Activated CD4-positive, CD25-positive, alpha-beta regulatory T cell treated with anti-CD3 and anti-CD28 coated beads, Interleukin-2, amount 50 U/mL, for 24 hours (primary cell): ENCODE measurements at regions not wholly inside any gene's neighbourhood (a gene's known extent, or its start where the extent isn't known, plus 50 kb on each side); places are given as distances from the start of the nearest gene placed in this dataset.
"Not testable (repeated sequence)": the region's sequence is repeated elsewhere in the genome, so short reads cannot be mapped to it uniquely, and the experiment has no call there.

Source experiments
- ATAC-seq, 2 donors: fragments of 150-1000 bp; cut with Tn5 transposase; one replicate each; pipeline ENCODE4 v1.10.0; 2021; ENCODE audit warnings: mild to moderate bottlenecking in 1 of 2, moderate library complexity in 1 of 2

- no peak for ATAC-seq
These were observed 409.9 kb upstream of the LUZP2 start for GRCh38 chr11:24086921-24087320.

DNA sequence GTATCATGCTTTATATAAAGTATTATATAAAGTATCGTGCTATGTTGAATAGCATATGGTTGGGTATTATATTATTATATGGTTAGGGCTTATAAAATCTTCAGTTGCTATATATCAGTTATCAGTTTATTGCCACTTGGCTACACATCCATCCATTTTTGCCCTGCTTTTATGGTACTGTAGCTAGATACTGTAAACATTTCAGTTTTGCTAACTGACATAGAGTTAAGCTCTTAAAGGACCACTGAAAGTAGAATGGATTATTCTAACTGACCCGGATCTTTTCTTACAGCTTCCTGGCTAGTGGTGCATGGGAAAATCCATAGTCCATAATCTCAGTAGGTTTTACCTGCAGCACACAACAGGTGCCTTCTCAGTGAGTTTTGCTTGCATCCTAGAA, 405.3 kb upstream of the LUZP2 start:
- ATAC-seq = no peak

GRCh38 chr11:24093375-24093774, 403.5 kb upstream of the LUZP2 start:
- ATAC-seq = no peak

DNA sequence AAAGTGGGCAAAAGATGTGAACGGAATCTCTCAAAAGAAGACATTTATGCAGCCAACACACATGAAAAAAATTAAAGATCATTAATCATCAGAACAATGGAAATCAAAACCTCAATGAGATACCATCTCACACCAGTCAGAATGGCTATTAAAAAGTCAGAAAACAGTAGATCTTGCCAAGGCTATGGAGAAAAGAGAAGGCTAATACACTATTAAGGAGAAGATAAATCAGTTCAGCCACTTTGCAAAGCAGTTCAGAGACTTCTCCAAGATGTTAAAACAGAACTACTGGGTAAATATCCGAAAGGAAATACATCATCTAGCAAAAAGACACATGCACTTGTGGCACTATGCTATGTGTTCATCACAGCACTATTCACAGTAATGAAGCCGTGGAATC, 388.2 kb upstream of the LUZP2 start:
- ATAC-seq = no peak

- ATAC-seq = no peak
These were observed 374.6 kb upstream of the LUZP2 start for GRCh38 chr11:24122291-24122690.

GRCh38 chr11:24124876-24125275, 372.0 kb upstream of the LUZP2 start:
- no peak for ATAC-seq

- ATAC-seq = no peak
These were observed 365.2 kb upstream of the LUZP2 start for GRCh38 chr11:24131698-24132097.

- no peak for ATAC-seq
These were observed 364.4 kb upstream of the LUZP2 start for GRCh38 chr11:24132471-24132870.

- no peak for ATAC-seq
These were observed 361.8 kb upstream of the LUZP2 start for GRCh38 chr11:24134879-24135589.

DNA sequence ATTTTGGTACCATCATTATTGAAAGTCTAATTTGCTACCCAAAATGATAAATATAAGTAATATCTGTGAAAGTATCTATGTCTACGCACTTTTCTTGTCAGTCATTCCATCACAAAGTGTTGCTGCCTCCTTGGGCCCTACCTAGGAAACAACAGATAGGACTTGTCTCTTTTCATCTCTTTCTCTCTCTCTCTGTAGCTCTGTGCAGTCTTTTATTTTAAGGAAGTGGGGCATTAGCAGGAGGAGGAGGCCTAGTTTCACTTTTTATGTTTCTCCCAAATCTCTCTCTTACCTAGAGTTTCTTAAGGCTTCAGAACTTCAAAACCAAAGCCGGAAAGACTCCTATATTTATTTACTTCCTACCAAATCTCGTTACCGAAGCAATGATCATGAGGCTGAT, 354.8 kb upstream of the LUZP2 start:
- ATAC-seq = no peak

DNA sequence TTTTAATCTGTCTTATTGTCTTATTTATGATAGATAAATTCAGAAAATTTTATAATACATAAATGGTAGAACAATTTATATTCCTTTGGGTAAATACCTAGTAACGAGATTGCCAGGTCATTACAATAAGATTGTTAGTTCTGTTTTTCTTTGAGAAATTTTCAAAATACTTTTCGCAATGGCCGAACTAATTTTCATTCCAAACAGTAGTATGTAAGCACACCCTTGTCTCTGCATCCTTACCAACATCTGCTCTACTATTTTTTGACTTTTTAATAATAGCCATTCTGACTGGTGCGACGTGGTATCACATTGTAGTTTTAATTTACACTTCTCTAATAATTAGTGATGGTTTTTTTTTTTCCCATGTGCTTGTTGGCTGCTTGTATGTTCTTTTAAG, 351.4 kb upstream of the LUZP2 start:
- no peak for ATAC-seq

DNA sequence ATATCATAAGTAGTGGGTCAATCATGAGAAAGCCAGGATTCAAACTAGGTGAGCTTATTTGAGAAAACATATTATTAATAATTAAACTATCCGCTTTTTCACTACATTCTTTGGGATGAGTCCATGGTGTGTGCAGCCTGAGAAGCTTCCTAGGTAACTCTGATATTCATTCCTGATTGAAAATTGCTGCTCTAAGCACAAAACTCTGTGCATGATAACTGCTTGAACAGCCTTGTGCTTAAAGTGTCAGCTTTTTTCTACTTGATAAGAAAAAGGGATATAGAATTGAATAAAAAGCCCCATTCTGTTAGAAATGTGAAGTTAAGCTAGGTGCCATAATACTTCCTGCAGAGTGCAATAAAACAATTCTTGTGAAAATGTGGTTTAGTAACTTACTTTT, 343.5 kb upstream of the LUZP2 start:
- no peak for ATAC-seq

GRCh38 chr11:24155792-24156191, 341.1 kb upstream of the LUZP2 start:
- no peak for ATAC-seq

DNA sequence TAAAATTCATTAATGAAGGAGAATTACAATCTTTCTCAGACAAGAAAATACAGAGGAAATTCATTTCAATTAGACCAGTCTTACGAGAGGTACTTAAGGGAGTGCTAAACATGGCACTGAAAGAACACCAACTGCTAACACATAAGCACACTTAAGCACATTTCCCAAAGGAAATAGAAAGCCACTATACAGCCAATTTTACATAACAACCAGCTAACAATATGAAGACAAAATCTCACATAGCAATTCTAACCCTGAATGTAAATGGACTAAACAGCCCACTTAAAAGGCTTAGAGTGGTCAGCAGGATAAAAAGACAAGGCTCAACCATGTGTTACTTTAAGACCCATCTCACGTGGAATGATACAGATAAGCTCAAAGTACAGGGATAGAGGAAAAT, 339.5 kb upstream of the LUZP2 start:
- ATAC-seq = no peak

DNA sequence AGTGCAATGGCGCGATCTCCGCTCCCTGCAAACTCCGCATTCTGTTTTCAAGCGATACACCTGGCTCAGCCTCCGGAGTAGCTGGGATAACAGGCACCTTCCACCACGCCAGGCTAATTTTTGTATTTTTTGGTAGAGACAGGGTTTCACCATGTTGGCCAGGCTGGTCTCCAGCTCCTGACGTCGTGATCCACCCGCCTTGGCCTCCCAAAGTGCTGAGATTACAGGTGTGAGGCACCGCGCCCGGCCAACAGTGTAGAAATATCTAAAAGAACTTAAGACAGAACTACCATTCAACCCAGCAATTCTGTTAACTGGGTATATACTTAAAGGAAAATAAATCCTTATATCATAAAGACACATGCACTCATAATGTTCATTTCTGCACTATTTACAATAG, 335.3 kb upstream of the LUZP2 start:
- no peak for ATAC-seq

GRCh38 chr11:24163146-24163545, 333.7 kb upstream of the LUZP2 start:
- ATAC-seq = no peak

DNA sequence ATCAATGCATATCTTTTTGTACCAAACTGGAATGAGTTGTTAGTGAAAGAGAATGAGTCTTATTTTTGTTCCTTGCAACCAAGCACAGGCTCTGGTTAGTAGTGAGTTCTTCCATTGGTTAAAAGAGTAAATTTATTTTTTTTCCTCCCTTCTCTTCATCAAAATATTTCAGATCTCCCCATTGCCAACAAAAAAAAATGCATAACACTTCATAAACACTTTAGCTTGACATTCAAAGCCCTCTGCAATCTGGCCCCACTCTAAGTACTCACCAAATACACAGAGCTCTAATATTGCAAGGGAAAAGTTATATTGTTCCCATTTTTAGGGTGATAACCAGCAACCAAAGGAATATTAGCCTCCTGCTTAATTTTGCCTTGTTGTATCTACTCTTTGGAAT, 333.0 kb upstream of the LUZP2 start:
- no peak for ATAC-seq

GRCh38 chr11:24171869-24172268, 325.0 kb upstream of the LUZP2 start:
- ATAC-seq = no peak

GRCh38 chr11:24181395-24182047, 315.3 kb upstream of the LUZP2 start:
- no peak for ATAC-seq

DNA sequence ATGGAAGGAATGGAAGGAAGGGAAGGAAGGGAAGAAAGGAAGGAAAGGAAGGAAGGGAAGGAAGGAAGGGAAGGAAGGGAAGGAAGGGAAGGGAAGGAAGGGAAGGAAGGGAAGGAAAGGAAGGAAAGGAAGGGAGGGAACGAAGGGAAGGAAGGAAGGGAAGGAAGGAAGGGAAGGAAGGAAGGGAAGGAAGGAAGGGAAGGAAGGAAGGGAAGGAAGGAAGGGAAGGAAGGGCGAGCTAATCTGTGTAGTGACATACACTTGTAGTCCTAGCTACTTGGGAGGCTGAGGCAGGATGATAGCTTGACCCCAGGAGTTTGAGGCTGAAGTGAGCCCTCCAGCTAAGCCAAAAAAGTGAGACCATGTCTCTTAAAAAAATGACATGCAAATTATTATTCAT, 311.3 kb upstream of the LUZP2 start:
- ATAC-seq = not testable (repeated sequence)

DNA sequence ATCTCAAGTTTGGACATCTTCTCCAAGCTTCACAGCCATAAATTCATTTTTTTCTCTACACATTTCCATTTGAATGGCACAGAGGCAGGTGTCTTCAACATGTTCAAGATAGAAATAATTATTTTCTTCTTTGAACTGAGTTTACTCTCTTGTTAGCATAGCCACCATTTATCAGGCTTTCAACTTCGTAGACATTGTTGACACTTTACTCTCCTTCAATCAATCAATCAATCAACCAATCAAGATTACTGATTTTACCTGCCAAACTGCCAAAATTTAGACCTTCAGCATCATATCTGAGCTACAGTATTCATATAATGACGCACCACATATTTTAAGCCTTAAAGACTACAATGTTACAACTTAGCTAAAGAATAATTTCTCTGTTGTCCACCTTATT, 300.1 kb upstream of the LUZP2 start:
- no peak for ATAC-seq

GRCh38 chr11:24198481-24198880, 298.4 kb upstream of the LUZP2 start:
- ATAC-seq = no peak

GRCh38 chr11:24199461-24199860, 297.4 kb upstream of the LUZP2 start:
- no peak for ATAC-seq

DNA sequence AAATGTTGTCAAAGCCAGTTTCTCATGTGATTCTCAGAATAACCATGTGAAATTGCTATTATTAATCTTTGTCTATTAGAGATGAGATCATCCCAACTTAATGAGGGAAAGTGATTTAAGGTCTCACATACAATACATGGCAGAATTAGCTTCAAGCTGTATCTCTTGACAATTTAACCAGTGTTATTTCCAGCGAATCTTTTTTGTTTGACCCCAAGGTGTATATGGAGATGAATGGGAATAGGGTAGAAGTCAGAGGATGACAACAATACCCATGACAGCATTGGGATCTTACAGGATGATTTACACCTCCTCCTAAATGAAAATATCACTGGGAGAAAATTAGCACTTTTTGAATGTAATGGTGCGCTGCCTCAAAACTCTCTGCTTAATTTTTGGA, 290.8 kb upstream of the LUZP2 start:
- ATAC-seq = no peak

DNA sequence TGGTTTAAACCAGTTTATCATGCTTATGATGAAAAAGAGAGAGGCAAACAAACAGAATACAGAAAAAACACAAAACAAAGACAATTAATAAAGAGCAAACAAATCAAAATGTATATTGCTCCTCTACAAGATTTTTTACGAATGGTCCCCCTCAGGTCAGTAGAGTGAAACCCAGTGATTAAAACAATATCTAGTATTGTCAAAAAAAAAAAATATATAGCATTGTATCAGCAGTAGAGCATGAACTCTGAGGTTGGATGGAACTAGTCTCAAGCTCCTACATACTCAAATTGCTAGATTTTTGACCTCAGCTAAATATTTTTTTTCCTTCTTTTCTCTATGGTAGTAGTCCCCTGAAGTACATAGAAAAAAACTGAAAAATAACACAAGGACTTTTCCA, 290.3 kb upstream of the LUZP2 start:
- ATAC-seq = no peak
